HCT116 (cell line): ENCODE measurements at regions not wholly inside any gene's neighbourhood (a gene's known extent, or its start where the extent isn't known, plus 50 kb on each side); places are given as distances from the start of the nearest gene placed in this dataset.

Source experiments
- ATAC-seq: fragments of 200-7000 bp; cut with Tn5 transposase; 2 replicates; pipeline ENCODE4 v1.9.1; 2020; ENCODE audit warnings: mild to moderate bottlenecking, moderate library complexity
- BruUV-seq: library from RNA; stranded (reverse); fragments of 400-500 nt; replicated peaks from 2 replicates; lab custom pipeline; 2021; lab: Mats Ljungman, UMichigan
- CTCF ChIA-PET: fragments of 300-600 bp; sonication (Branson Sonifier 250); formaldehyde crosslinking; loops from one replicate; lab custom pipeline; 2021; ENCODE audit warnings: antibody characterized with exemption; lab: Charles Lee
- POLR2A ChIA-PET: fragments of 300-600, 350-600 bp; sonication (Branson Sonifier 250); formaldehyde crosslinking; loops from one replicate; lab custom pipeline; 2021; ENCODE audit warnings: antibody characterized with exemption; lab: Charles Lee
- RAD21 ChIA-PET, 2 experiments: fragments of 300-600 bp; sonication (Branson Sonifier 250); formaldehyde crosslinking; loops; one replicate each; lab custom pipeline; 2023; ENCODE audit warnings: low total read pairs in 2 of 2; ENCODE audit not compliant: uncharacterized antibody in 2 of 2, unreplicated experiment in 2 of 2, low non-redundant PET in 1 of 2; lab: Charles Lee
- DNase-seq: peaks from one replicate; pipeline ENCODE4 v3.0.0-alpha.2; 2010; ENCODE audit warnings: low read depth, low spot score
- H2AFZ ChIP-seq: fragments of 200-600 bp; shearing (Covaris generic), sonication (generic); 2 replicates; pipeline ENCODE4 v1.6.1; 2017; ENCODE audit warnings: low read depth, mixed run types, mixed read lengths, antibody characterized with exemption, low read length; ENCODE audit not compliant: poor library complexity, severe bottlenecking
- H3K27ac ChIP-seq: 2 replicates; pipeline ENCODE4 v1.5.1; 2012; ENCODE audit warnings: low read depth, low read length
- H3K27me3 ChIP-seq: fragments of 200-600 bp; sonication (generic); 2 replicates; pipeline ENCODE4 v1.6.1; 2016; ENCODE audit warnings: mixed run types, low read length, mixed read lengths; ENCODE audit not compliant: insufficient read depth
- H3K36me3 ChIP-seq, 2 experiments: fragments of 200-500 bp in 1 of 2; fragments of 200-600 bp in 1 of 2; sonication (Bioruptor generic) in 1 of 2; sonication (generic) in 1 of 2; 2 replicates each; pipeline versions ENCODE4 v1.5.1 to v1.6.1; 2014 to 2016; ENCODE audit warnings: low read length in 2 of 2, inconsistent platforms in 1 of 2, mixed read lengths in 1 of 2, mixed run types in 1 of 2; ENCODE audit not compliant: insufficient read depth in 2 of 2, control insufficient read depth in 1 of 2
- H3K4me1 ChIP-seq, 2 experiments: fragments of 200-600 bp in 1 of 2; sonication (generic) in 1 of 2; 2 replicates each; pipeline versions ENCODE4 v1.5.1 to v1.6.1; 2012 to 2017; ENCODE audit warnings: low read length in 2 of 2, inconsistent platforms in 1 of 2, mild to moderate bottlenecking in 1 of 2, mixed read lengths in 1 of 2, mixed run types in 1 of 2, moderate library complexity in 1 of 2; ENCODE audit not compliant: insufficient read depth in 2 of 2, control insufficient read depth in 1 of 2
- H3K4me2 ChIP-seq: fragments of 200-600 bp; sonication (generic); 2 replicates; pipeline ENCODE4 v1.6.1; 2017; ENCODE audit warnings: mixed run types, low read length, mixed read lengths
- H3K4me3 ChIP-seq, 2 experiments: fragments of 200-600 bp in 1 of 2; sonication (generic) in 1 of 2; replicated peaks in 1 of 2; 2 replicates each; pipeline ENCODE4 v1.5.1; 2011 to 2016; ENCODE audit warnings: low read length in 2 of 2, control low read depth in 1 of 2, low read depth in 1 of 2, mild to moderate bottlenecking in 1 of 2, mixed read lengths in 1 of 2, mixed run types in 1 of 2
- H3K79me2 ChIP-seq: fragments of 200-600 bp; sonication (generic); 2 replicates; pipeline ENCODE4 v1.6.1; 2017; ENCODE audit warnings: mild to moderate bottlenecking, mixed run types, low read length, moderate library complexity, mixed read lengths; ENCODE audit not compliant: insufficient read depth
- H3K9ac ChIP-seq: fragments of 200-600 bp; sonication (generic); 2 replicates; pipeline ENCODE4 v1.6.1; 2016; ENCODE audit warnings: low read length, mixed read lengths
- H3K9me2 ChIP-seq: fragments of 200-600 bp; sonication (generic), shearing (Covaris generic); 2 replicates; pipeline ENCODE4 v1.6.1; 2017; ENCODE audit warnings: mixed run types, mild to moderate bottlenecking, moderate library complexity; ENCODE audit not compliant: insufficient read depth
- H3K9me3 ChIP-seq, 2 experiments: fragments of 200-500 bp in 1 of 2; fragments of 200-600 bp in 1 of 2; sonication (Bioruptor generic) in 1 of 2; sonication (generic) in 1 of 2; 2 replicates each; pipeline ENCODE4 v1.6.1; 2014 to 2017; ENCODE audit warnings: low read length in 2 of 2, mixed read lengths in 2 of 2, inconsistent platforms in 1 of 2, low read depth in 1 of 2, mild to moderate bottlenecking in 1 of 2, mixed run types in 1 of 2, moderate library complexity in 1 of 2; ENCODE audit not compliant: control insufficient read depth in 1 of 2, insufficient read depth in 1 of 2
- H4K20me1 ChIP-seq: fragments of 200-600 bp; sonication (generic), shearing (Covaris generic); 2 replicates; pipeline ENCODE4 v1.6.1; 2017; ENCODE audit warnings: mixed run types, mild to moderate bottlenecking, moderate library complexity; ENCODE audit not compliant: insufficient read depth
- CBX3 ChIP-seq: IDR thresholded peaks from 2 replicates; pipeline ENCODE4 v1.6.1; 2012; ENCODE audit warnings: low read depth
- ELF1 ChIP-seq: IDR thresholded peaks from 2 replicates; pipeline ENCODE4 v1.6.1; 2012; ENCODE audit warnings: low read depth, borderline replicate concordance
- EZH2 ChIP-seq: fragments of 200-600 bp; sonication (generic); IDR thresholded peaks from 2 replicates; pipeline ENCODE4 v1.6.1; 2017; ENCODE audit warnings: antibody characterized with exemption, mixed run types
- EZH2phosphoT487 ChIP-seq: fragments of 200-600 bp; IDR thresholded peaks from 2 replicates; pipeline ENCODE4 v1.6.1; 2018; ENCODE audit warnings: antibody characterized with exemption, borderline replicate concordance
- FOSL1 ChIP-seq: IDR thresholded peaks from 2 replicates; pipeline ENCODE4 v1.6.1; 2012; ENCODE audit warnings: low read depth
- POLR2A ChIP-seq: IDR thresholded peaks from 2 replicates; pipeline ENCODE4 v1.7.0; 2011; ENCODE audit warnings: borderline replicate concordance; ENCODE audit not compliant: insufficient read depth, insufficient read length; ENCODE audit errors: extremely low read depth
- POLR2AphosphoS5 ChIP-seq: IDR thresholded peaks from 2 replicates; pipeline ENCODE4 v1.6.1; 2011; ENCODE audit warnings: mild to moderate bottlenecking, low read depth, low read length, moderate library complexity
- SIN3A ChIP-seq: IDR thresholded peaks from 2 replicates; pipeline ENCODE4 v1.6.1; 2012; ENCODE audit warnings: low read depth
- SRF ChIP-seq: IDR thresholded peaks from 2 replicates; pipeline ENCODE4 v1.6.1; 2012; ENCODE audit warnings: low read depth
- TCF7L2 ChIP-seq: IDR thresholded peaks from 2 replicates; pipeline ENCODE4 v1.7.0; 2011; ENCODE audit warnings: borderline replicate concordance, inconsistent platforms; ENCODE audit not compliant: insufficient read depth, insufficient read length; ENCODE audit errors: extremely low read depth
- YY1 ChIP-seq: IDR thresholded peaks from 2 replicates; pipeline ENCODE4 v1.6.1; 2011; ENCODE audit warnings: low read length, low read depth, moderate library complexity, mild to moderate bottlenecking; ENCODE audit not compliant: insufficient replicate concordance; ENCODE audit errors: extremely low read depth
- ZFX ChIP-seq: fragments of 450-650 bp; IDR thresholded peaks from 2 replicates; pipeline ENCODE4 v1.6.1; 2017
- ZNF274 ChIP-seq: fragments of 200-500 bp; sonication (Bioruptor generic); IDR thresholded peaks from 2 replicates; pipeline ENCODE4 v1.6.1; 2014; ENCODE audit warnings: mild to moderate bottlenecking, low read depth, low read length, inconsistent platforms
- intact Hi-C: fragments of 100-400 bp; cut with micrococcal nuclease; formaldehyde crosslinking; loops from 2 replicates; pipeline ENCODE4 v1.10.0; 2022
- TF ChIP-seq, protein P1 (sequence below), 3 experiments: fragments of 200-600 bp in 1 of 3; sonication (generic) in 1 of 3; IDR thresholded peaks in 2 of 3; conservative IDR thresholded peaks in 1 of 3; 2 replicates each; pipeline ENCODE4 v1.5.1; 2012 to 2017; ENCODE audit warnings: low read depth in 2 of 3, low read length in 2 of 3, antibody characterized with exemption in 1 of 3, borderline replicate concordance in 1 of 3, control low read depth in 1 of 3, mild to moderate bottlenecking in 1 of 3, mixed read lengths in 1 of 3, mixed run types in 1 of 3, moderate library complexity in 1 of 3; ENCODE audit not compliant: insufficient read depth in 1 of 3
- TF ChIP-seq, protein P2 (sequence below): IDR thresholded peaks from 2 replicates; pipeline ENCODE4 v1.6.1; 2012
- TF ChIP-seq, protein P3 (sequence below): IDR thresholded peaks from 2 replicates; pipeline ENCODE4 v1.6.1; 2012

DNA sequence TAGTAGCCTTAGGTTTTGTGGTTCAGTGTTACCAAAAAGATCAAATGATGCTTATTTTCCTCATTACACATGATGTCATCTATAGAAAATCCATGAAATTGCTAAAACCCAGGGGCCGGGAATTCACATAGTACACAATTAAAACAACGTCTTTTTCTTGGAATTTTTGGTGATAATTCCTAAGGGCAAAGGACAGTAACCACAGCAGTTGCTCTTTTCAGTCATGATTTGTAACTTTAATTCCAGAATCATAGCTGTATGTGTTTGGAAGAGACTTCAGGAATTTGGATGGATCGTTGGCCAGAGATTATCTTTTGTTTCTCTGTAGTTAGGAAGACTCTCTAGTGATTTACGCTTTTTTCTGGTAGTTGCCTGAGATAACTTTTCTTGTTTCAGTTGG, 748.7 kb downstream of the TLE4 start:
- CTCF ChIA-PET: no interaction called here
- peaks cover 4 to 17% of the 10 kb centered on the region in 2 experiments; a peak in 3 of 4 replicates for H3K9me3 ChIP-seq
- TF ChIP-seq ELF1 (no peak), CBX3 (no peak), TCF7L2 (no peak), EZH2 (no peak), POLR2AphosphoS5 (no peak), SRF (no peak), SIN3A (no peak), EZH2phosphoT487 (no peak), POLR2A (no peak), ZFX (no peak), ZNF274 (no peak), YY1 (no peak), FOSL1 (no peak)
- TF ChIP-seq, protein P1, sequence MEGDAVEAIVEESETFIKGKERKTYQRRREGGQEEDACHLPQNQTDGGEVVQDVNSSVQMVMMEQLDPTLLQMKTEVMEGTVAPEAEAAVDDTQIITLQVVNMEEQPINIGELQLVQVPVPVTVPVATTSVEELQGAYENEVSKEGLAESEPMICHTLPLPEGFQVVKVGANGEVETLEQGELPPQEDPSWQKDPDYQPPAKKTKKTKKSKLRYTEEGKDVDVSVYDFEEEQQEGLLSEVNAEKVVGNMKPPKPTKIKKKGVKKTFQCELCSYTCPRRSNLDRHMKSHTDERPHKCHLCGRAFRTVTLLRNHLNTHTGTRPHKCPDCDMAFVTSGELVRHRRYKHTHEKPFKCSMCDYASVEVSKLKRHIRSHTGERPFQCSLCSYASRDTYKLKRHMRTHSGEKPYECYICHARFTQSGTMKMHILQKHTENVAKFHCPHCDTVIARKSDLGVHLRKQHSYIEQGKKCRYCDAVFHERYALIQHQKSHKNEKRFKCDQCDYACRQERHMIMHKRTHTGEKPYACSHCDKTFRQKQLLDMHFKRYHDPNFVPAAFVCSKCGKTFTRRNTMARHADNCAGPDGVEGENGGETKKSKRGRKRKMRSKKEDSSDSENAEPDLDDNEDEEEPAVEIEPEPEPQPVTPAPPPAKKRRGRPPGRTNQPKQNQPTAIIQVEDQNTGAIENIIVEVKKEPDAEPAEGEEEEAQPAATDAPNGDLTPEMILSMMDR (IDR thresholded peaks at IDR 0.05 in 2 of 3, conservative IDR thresholded peaks at IDR 0.05 in 1 of 3; ENCODE audit: borderline replicate concordance in 1 of 3, insufficient read depth in 1 of 3, low read depth in 2 of 3, low read length in 2 of 3): no peak
- TF ChIP-seq, protein P2, sequence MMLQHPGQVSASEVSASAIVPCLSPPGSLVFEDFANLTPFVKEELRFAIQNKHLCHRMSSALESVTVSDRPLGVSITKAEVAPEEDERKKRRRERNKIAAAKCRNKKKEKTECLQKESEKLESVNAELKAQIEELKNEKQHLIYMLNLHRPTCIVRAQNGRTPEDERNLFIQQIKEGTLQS: no peak
- TF ChIP-seq, protein P3, sequence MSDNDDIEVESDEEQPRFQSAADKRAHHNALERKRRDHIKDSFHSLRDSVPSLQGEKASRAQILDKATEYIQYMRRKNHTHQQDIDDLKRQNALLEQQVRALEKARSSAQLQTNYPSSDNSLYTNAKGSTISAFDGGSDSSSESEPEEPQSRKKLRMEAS: no peak
- TF ChIP-seq, all 23 proteins: peak for 0
- no peaks in the 10 kb centered on the region for H3K4me1 ChIP-seq
- DNase-seq (no peak), ATAC-seq (no peak)
- H2AFZ ChIP-seq: no peak overlapping the region
- H3K27me3 ChIP-seq: no peaks in the 10 kb centered on the region
- H3K4me2 ChIP-seq: no peak overlapping the region
- H3K36me3 ChIP-seq: no peaks in the 10 kb centered on the region
- no peak overlapping the region for H3K4me3 ChIP-seq
- no peaks in the 10 kb centered on the region for H3K9me2 ChIP-seq
- ChIA-PET RAD21 (no interaction called here), POLR2A (no interaction called here)
- H3K27ac ChIP-seq: no peak overlapping the region
- H4K20me1 ChIP-seq: no peaks in the 10 kb centered on the region
- intact Hi-C loops: no loop called here
- no peak overlapping the region for H3K9ac ChIP-seq
- BruUV-seq: no TSS peak
- no peaks in the 10 kb centered on the region for H3K79me2 ChIP-seq
